ENCODE measurements at regions not wholly inside any gene's neighbourhood (a gene's known extent, or its start where the extent isn't known, plus 50 kb on each side); places are given as distances from the start of the nearest gene placed in this dataset.

DNA sequence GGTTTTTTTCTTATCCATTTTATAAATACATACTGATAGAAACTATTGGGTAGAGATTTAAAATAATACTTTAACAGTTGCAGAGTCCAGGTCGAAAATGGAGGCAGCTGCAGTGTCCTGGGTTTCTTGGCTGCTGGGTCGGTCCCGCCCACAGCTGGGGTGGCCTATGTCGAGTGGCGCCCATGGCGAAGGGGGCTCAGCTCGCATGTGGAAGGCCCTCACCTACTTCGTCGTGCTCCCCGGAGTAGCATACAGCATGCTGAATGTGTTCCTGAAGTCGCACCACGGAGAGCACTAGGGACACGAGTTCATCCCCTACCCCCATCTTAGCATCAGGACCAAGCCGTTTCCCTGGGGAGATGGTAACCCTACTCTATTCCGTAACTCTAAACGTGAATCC is 1304.9 kb upstream of the ADGRL2 start:
- no peak overlapping the region for H3K4me3 ChIP-seq (ENCODE audit: low read depth in 1 of 2, low read length in 1 of 2)

GRCh38 chr1:80472145-80472544 is 1328.6 kb upstream of the ADGRL2 start:
- H3K4me3 ChIP-seq (ENCODE audit: low read depth in 1 of 2, low read length in 1 of 2): no peak overlapping the region
- no peaks in the 10 kb centered on the region for H3K9me3 ChIP-seq
- H3K4me1 ChIP-seq (ENCODE audit: control insufficient read depth in 1 of 2, insufficient read depth in 1 of 2, low read depth in 1 of 2, low read length in 1 of 2): no peaks in the 10 kb centered on the region
- no peaks in the 10 kb centered on the region for H3K27me3 ChIP-seq
- no peaks in the 10 kb centered on the region for H3K36me3 ChIP-seq
- no peak overlapping the region for H3K27ac ChIP-seq
- TF ChIP-seq, protein P1, sequence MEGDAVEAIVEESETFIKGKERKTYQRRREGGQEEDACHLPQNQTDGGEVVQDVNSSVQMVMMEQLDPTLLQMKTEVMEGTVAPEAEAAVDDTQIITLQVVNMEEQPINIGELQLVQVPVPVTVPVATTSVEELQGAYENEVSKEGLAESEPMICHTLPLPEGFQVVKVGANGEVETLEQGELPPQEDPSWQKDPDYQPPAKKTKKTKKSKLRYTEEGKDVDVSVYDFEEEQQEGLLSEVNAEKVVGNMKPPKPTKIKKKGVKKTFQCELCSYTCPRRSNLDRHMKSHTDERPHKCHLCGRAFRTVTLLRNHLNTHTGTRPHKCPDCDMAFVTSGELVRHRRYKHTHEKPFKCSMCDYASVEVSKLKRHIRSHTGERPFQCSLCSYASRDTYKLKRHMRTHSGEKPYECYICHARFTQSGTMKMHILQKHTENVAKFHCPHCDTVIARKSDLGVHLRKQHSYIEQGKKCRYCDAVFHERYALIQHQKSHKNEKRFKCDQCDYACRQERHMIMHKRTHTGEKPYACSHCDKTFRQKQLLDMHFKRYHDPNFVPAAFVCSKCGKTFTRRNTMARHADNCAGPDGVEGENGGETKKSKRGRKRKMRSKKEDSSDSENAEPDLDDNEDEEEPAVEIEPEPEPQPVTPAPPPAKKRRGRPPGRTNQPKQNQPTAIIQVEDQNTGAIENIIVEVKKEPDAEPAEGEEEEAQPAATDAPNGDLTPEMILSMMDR (IDR thresholded peaks at IDR 0.05): no peak

More for the DNA sequence above, 1304.9 kb upstream of the ADGRL2 start:
- Histone ChIP-seq H3K36me3 (no peaks in the 10 kb centered on the region), H3K27ac (no peak overlapping the region), H3K27me3 (no peaks in the 10 kb centered on the region), H3K9me3 (no peaks in the 10 kb centered on the region), H3K4me1 (ENCODE audit: control insufficient read depth in 1 of 2, insufficient read depth in 1 of 2, low read depth in 1 of 2, low read length in 1 of 2) (no peaks in the 10 kb centered on the region)
- TF ChIP-seq, protein P1 (IDR thresholded peaks at IDR 0.05): no peak

- no peaks in the 10 kb centered on the region for H3K36me3 ChIP-seq
- no peaks in the 10 kb centered on the region for H3K9me3 ChIP-seq
- H3K4me3 ChIP-seq (ENCODE audit: low read depth in 1 of 2, low read length in 1 of 2): no peak overlapping the region
- TF ChIP-seq, protein P1 (IDR thresholded peaks at IDR 0.05): no peak
- no peak overlapping the region for H3K27ac ChIP-seq
- H3K27me3 ChIP-seq: no peaks in the 10 kb centered on the region
- H3K4me1 ChIP-seq (ENCODE audit: control insufficient read depth in 1 of 2, insufficient read depth in 1 of 2, low read depth in 1 of 2, low read length in 1 of 2): no peaks in the 10 kb centered on the region
These were observed 1332.4 kb upstream of the ADGRL2 start for GRCh38 chr1:80468356-80468755.

GRCh38 chr1:80462006-80462405 is 1338.7 kb upstream of the ADGRL2 start:
- H3K4me3 ChIP-seq (ENCODE audit: low read depth in 1 of 2, low read length in 1 of 2): no peak overlapping the region

DNA sequence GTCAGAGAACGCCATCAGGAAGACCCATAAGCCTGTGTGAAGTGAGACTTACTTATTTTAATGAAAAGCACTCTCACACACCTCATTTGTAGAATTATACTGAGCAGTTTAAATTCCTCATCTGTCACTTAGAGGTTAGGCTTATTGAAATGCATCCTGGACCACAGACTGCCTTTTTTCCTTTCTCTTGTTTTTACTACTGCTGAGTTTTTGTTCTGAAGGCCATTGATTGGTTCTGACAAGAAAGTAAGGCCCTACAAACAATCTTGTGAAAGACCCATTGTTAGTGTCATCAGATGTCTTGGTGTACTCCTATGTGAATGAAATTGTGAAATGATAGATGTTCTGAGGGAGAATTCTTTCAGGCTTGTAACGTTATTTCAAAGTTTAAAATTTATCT is 1343.3 kb upstream of the ADGRL2 start:
- Histone ChIP-seq H3K36me3 (no peaks in the 10 kb centered on the region), H3K27ac (no peak overlapping the region), H3K9me3 (peaks cover 4% of the 10 kb centered on the region), H3K4me3 (ENCODE audit: low read depth in 1 of 2, low read length in 1 of 2) (no peak overlapping the region), H3K27me3 (no peaks in the 10 kb centered on the region), H3K4me1 (ENCODE audit: control insufficient read depth in 1 of 2, insufficient read depth in 1 of 2, low read depth in 1 of 2, low read length in 1 of 2) (no peaks in the 10 kb centered on the region)
- TF ChIP-seq, protein P1 (IDR thresholded peaks at IDR 0.05): no peak

More at GRCh38 chr1:80462006-80462405, 1338.7 kb upstream of the ADGRL2 start:
- H3K4me1 ChIP-seq (ENCODE audit: control insufficient read depth in 1 of 2, insufficient read depth in 1 of 2, low read depth in 1 of 2, low read length in 1 of 2): no peaks in the 10 kb centered on the region
- no peaks in the 10 kb centered on the region for H3K36me3 ChIP-seq
- H3K27ac ChIP-seq: no peak overlapping the region
- H3K27me3 ChIP-seq: no peaks in the 10 kb centered on the region
- TF ChIP-seq, protein P1 (IDR thresholded peaks at IDR 0.05): no peak
- peaks cover 5% of the 10 kb centered on the region for H3K9me3 ChIP-seq

GRCh38 chr1:80453775-80454174 is 1347.0 kb upstream of the ADGRL2 start:
- TF ChIP-seq, protein P1 (IDR thresholded peaks at IDR 0.05): no peak

More at GRCh38 chr1:80453775-80454174, 1347.0 kb upstream of the ADGRL2 start:
- no peak overlapping the region for H3K27ac ChIP-seq
- no peaks in the 10 kb centered on the region for H3K27me3 ChIP-seq
- no peaks in the 10 kb centered on the region for H3K4me1 ChIP-seq (ENCODE audit: control insufficient read depth in 1 of 2, insufficient read depth in 1 of 2, low read depth in 1 of 2, low read length in 1 of 2)
- no peaks in the 10 kb centered on the region for H3K36me3 ChIP-seq
- H3K9me3 ChIP-seq: no peaks in the 10 kb centered on the region
- H3K4me3 ChIP-seq (ENCODE audit: low read depth in 1 of 2, low read length in 1 of 2): no peak overlapping the region

Data from neutrophil (primary cell).